HCT116 (cell line): ENCODE measurements at regions not wholly inside any gene's neighbourhood (a gene's known extent, or its start where the extent isn't known, plus 50 kb on each side); places are given as distances from the start of the nearest gene placed in this dataset.

Experiments
- ATAC-seq: fragments of 200-7000 bp; cut with Tn5 transposase; 2 replicates; pipeline ENCODE4 v1.9.1; 2020; ENCODE audit warnings: mild to moderate bottlenecking, moderate library complexity
- BruUV-seq: library from RNA; stranded (reverse); fragments of 400-500 nt; replicated peaks from 2 replicates; lab custom pipeline; 2021; lab: Mats Ljungman, UMichigan
- CTCF ChIA-PET: fragments of 300-600 bp; sonication (Branson Sonifier 250); formaldehyde crosslinking; loops from one replicate; lab custom pipeline; 2021; ENCODE audit warnings: antibody characterized with exemption; lab: Charles Lee
- POLR2A ChIA-PET: fragments of 300-600, 350-600 bp; sonication (Branson Sonifier 250); formaldehyde crosslinking; loops from one replicate; lab custom pipeline; 2021; ENCODE audit warnings: antibody characterized with exemption; lab: Charles Lee
- RAD21 ChIA-PET, 2 experiments: fragments of 300-600 bp; sonication (Branson Sonifier 250); formaldehyde crosslinking; loops; one replicate each; lab custom pipeline; 2023; ENCODE audit warnings: low total read pairs in 2 of 2; ENCODE audit not compliant: uncharacterized antibody in 2 of 2, unreplicated experiment in 2 of 2, low non-redundant PET in 1 of 2; lab: Charles Lee
- DNase-seq: peaks from one replicate; pipeline ENCODE4 v3.0.0-alpha.2; 2010; ENCODE audit warnings: low read depth, low spot score
- H2AFZ ChIP-seq: fragments of 200-600 bp; shearing (Covaris generic), sonication (generic); 2 replicates; pipeline ENCODE4 v1.6.1; 2017; ENCODE audit warnings: low read depth, mixed run types, mixed read lengths, antibody characterized with exemption, low read length; ENCODE audit not compliant: poor library complexity, severe bottlenecking
- H3K27ac ChIP-seq: 2 replicates; pipeline ENCODE4 v1.5.1; 2012; ENCODE audit warnings: low read depth, low read length
- H3K27me3 ChIP-seq: fragments of 200-600 bp; sonication (generic); 2 replicates; pipeline ENCODE4 v1.6.1; 2016; ENCODE audit warnings: mixed run types, low read length, mixed read lengths; ENCODE audit not compliant: insufficient read depth
- H3K36me3 ChIP-seq, 2 experiments: fragments of 200-500 bp in 1 of 2; fragments of 200-600 bp in 1 of 2; sonication (Bioruptor generic) in 1 of 2; sonication (generic) in 1 of 2; 2 replicates each; pipeline versions ENCODE4 v1.5.1 to v1.6.1; 2014 to 2016; ENCODE audit warnings: low read length in 2 of 2, inconsistent platforms in 1 of 2, mixed read lengths in 1 of 2, mixed run types in 1 of 2; ENCODE audit not compliant: insufficient read depth in 2 of 2, control insufficient read depth in 1 of 2
- H3K4me1 ChIP-seq, 2 experiments: fragments of 200-600 bp in 1 of 2; sonication (generic) in 1 of 2; 2 replicates each; pipeline versions ENCODE4 v1.5.1 to v1.6.1; 2012 to 2017; ENCODE audit warnings: low read length in 2 of 2, inconsistent platforms in 1 of 2, mild to moderate bottlenecking in 1 of 2, mixed read lengths in 1 of 2, mixed run types in 1 of 2, moderate library complexity in 1 of 2; ENCODE audit not compliant: insufficient read depth in 2 of 2, control insufficient read depth in 1 of 2
- H3K4me2 ChIP-seq: fragments of 200-600 bp; sonication (generic); 2 replicates; pipeline ENCODE4 v1.6.1; 2017; ENCODE audit warnings: mixed run types, low read length, mixed read lengths
- H3K4me3 ChIP-seq, 2 experiments: fragments of 200-600 bp in 1 of 2; sonication (generic) in 1 of 2; replicated peaks in 1 of 2; 2 replicates each; pipeline ENCODE4 v1.5.1; 2011 to 2016; ENCODE audit warnings: low read length in 2 of 2, control low read depth in 1 of 2, low read depth in 1 of 2, mild to moderate bottlenecking in 1 of 2, mixed read lengths in 1 of 2, mixed run types in 1 of 2
- H3K79me2 ChIP-seq: fragments of 200-600 bp; sonication (generic); 2 replicates; pipeline ENCODE4 v1.6.1; 2017; ENCODE audit warnings: mild to moderate bottlenecking, mixed run types, low read length, moderate library complexity, mixed read lengths; ENCODE audit not compliant: insufficient read depth
- H3K9ac ChIP-seq: fragments of 200-600 bp; sonication (generic); 2 replicates; pipeline ENCODE4 v1.6.1; 2016; ENCODE audit warnings: low read length, mixed read lengths
- H3K9me2 ChIP-seq: fragments of 200-600 bp; sonication (generic), shearing (Covaris generic); 2 replicates; pipeline ENCODE4 v1.6.1; 2017; ENCODE audit warnings: mixed run types, mild to moderate bottlenecking, moderate library complexity; ENCODE audit not compliant: insufficient read depth
- H3K9me3 ChIP-seq, 2 experiments: fragments of 200-500 bp in 1 of 2; fragments of 200-600 bp in 1 of 2; sonication (Bioruptor generic) in 1 of 2; sonication (generic) in 1 of 2; 2 replicates each; pipeline ENCODE4 v1.6.1; 2014 to 2017; ENCODE audit warnings: low read length in 2 of 2, mixed read lengths in 2 of 2, inconsistent platforms in 1 of 2, low read depth in 1 of 2, mild to moderate bottlenecking in 1 of 2, mixed run types in 1 of 2, moderate library complexity in 1 of 2; ENCODE audit not compliant: control insufficient read depth in 1 of 2, insufficient read depth in 1 of 2
- H4K20me1 ChIP-seq: fragments of 200-600 bp; sonication (generic), shearing (Covaris generic); 2 replicates; pipeline ENCODE4 v1.6.1; 2017; ENCODE audit warnings: mixed run types, mild to moderate bottlenecking, moderate library complexity; ENCODE audit not compliant: insufficient read depth
- ATF3 ChIP-seq: IDR thresholded peaks from 2 replicates; pipeline ENCODE4 v1.6.1; 2012
- CEBPB ChIP-seq: IDR thresholded peaks from 2 replicates; pipeline ENCODE4 v1.6.1; 2012; ENCODE audit warnings: low read depth
- CTCF ChIP-seq, 3 experiments: fragments of 200-600 bp in 1 of 3; sonication (generic) in 1 of 3; IDR thresholded peaks in 2 of 3; conservative IDR thresholded peaks in 1 of 3; 2 replicates each; pipeline ENCODE4 v1.5.1; 2012 to 2017; ENCODE audit warnings: low read depth in 2 of 3, low read length in 2 of 3, antibody characterized with exemption in 1 of 3, borderline replicate concordance in 1 of 3, control low read depth in 1 of 3, mild to moderate bottlenecking in 1 of 3, mixed read lengths in 1 of 3, mixed run types in 1 of 3, moderate library complexity in 1 of 3; ENCODE audit not compliant: insufficient read depth in 1 of 3
- EGR1 ChIP-seq: IDR thresholded peaks from 2 replicates; pipeline ENCODE4 v1.6.1; 2012; ENCODE audit warnings: low read depth
- EZH2 ChIP-seq: fragments of 200-600 bp; sonication (generic); IDR thresholded peaks from 2 replicates; pipeline ENCODE4 v1.6.1; 2017; ENCODE audit warnings: antibody characterized with exemption, mixed run types
- EZH2phosphoT487 ChIP-seq: fragments of 200-600 bp; IDR thresholded peaks from 2 replicates; pipeline ENCODE4 v1.6.1; 2018; ENCODE audit warnings: antibody characterized with exemption, borderline replicate concordance
- MAX ChIP-seq: IDR thresholded peaks from 2 replicates; pipeline ENCODE4 v1.6.1; 2012
- SP1 ChIP-seq: IDR thresholded peaks from 2 replicates; pipeline ENCODE4 v1.6.1; 2012; ENCODE audit warnings: low read depth
- YY1 ChIP-seq: IDR thresholded peaks from 2 replicates; pipeline ENCODE4 v1.6.1; 2011; ENCODE audit warnings: low read length, low read depth, moderate library complexity, mild to moderate bottlenecking; ENCODE audit not compliant: insufficient replicate concordance; ENCODE audit errors: extremely low read depth
- ZFX ChIP-seq: fragments of 450-650 bp; IDR thresholded peaks from 2 replicates; pipeline ENCODE4 v1.6.1; 2017
- ZNF274 ChIP-seq: fragments of 200-500 bp; sonication (Bioruptor generic); IDR thresholded peaks from 2 replicates; pipeline ENCODE4 v1.6.1; 2014; ENCODE audit warnings: mild to moderate bottlenecking, low read depth, low read length, inconsistent platforms
- intact Hi-C: fragments of 100-400 bp; cut with micrococcal nuclease; formaldehyde crosslinking; loops from 2 replicates; pipeline ENCODE4 v1.10.0; 2022
- TF ChIP-seq, protein P1 (sequence below): IDR thresholded peaks from 2 replicates; pipeline ENCODE4 v1.6.1; 2011; ENCODE audit warnings: mild to moderate bottlenecking, low read length, moderate library complexity; ENCODE audit not compliant: insufficient replicate concordance; ENCODE audit errors: extremely low read depth

DNA sequence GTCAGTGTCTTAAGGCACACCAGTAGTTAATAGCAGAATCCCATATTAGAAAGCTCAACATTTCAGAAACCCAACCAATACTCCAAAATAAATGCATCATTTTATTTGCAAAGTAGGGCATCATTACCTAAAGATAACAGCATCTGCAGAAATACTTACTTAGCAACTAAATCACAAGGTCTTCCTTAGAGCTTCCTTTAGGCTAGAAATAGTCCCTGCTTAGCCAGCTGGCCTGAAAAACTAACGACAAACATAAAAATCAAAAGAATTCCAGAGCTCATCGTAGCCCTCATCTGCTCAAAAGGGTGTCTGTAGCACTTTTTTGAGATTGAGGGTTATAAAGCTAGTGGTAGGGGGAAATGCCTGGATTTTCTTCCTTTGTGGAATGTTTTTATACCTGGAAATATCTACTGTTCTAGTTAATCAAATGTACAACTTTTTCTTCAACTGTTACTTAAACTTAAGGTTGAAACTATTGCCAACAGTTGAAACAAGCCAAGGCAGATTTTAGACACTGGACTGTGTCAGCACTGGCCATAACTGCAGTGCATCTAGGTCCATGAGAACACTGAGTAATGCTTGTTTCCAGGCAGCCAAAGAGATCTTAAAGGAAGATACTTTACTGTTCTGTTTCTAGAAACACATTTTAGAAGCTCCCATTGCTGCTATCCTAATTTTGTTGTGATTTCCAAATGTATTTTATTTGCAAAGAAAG, 129.4 kb upstream of the RASA1 start:
- no peak overlapping the region for H3K4me3 ChIP-seq
- H3K9me3 ChIP-seq: no peaks in the 10 kb centered on the region
- no peak overlapping the region for H3K4me2 ChIP-seq
- H3K36me3 ChIP-seq: no peaks in the 10 kb centered on the region
- intact Hi-C loops: no loop called here
- no peaks in the 10 kb centered on the region for H3K9me2 ChIP-seq
- no peak overlapping the region for H3K27ac ChIP-seq
- DNase-seq: no peak
- no peak overlapping the region for H3K9ac ChIP-seq
- no TSS peak for BruUV-seq
- H3K79me2 ChIP-seq: no peaks in the 10 kb centered on the region
- no peak for ATAC-seq
- no peaks in the 10 kb centered on the region for H3K27me3 ChIP-seq
- ChIA-PET POLR2A (interaction anchor here (0.9 kb wide), 1 partner anchor 18 kb away, joined by 4 read pairs; no protein-coding TSS in a partner anchor), CTCF (no interaction called here), RAD21 (no interaction called here)
- no peaks in the 10 kb centered on the region for H3K4me1 ChIP-seq
- no peaks in the 10 kb centered on the region for H4K20me1 ChIP-seq
- TF ChIP-seq EZH2 (no peak), ZFX (no peak), EZH2phosphoT487 (no peak), YY1 (no peak), ZNF274 (no peak), ATF3 (no peak), SP1 (no peak), MAX (no peak), EGR1 (no peak), CEBPB (no peak), CTCF (IDR thresholded peaks at IDR 0.05 in 2 of 3, conservative IDR thresholded peaks at IDR 0.05 in 1 of 3; ENCODE audit: borderline replicate concordance in 1 of 3, insufficient read depth in 1 of 3, low read depth in 2 of 3, low read length in 2 of 3) (no peak)
- TF ChIP-seq, protein P1, sequence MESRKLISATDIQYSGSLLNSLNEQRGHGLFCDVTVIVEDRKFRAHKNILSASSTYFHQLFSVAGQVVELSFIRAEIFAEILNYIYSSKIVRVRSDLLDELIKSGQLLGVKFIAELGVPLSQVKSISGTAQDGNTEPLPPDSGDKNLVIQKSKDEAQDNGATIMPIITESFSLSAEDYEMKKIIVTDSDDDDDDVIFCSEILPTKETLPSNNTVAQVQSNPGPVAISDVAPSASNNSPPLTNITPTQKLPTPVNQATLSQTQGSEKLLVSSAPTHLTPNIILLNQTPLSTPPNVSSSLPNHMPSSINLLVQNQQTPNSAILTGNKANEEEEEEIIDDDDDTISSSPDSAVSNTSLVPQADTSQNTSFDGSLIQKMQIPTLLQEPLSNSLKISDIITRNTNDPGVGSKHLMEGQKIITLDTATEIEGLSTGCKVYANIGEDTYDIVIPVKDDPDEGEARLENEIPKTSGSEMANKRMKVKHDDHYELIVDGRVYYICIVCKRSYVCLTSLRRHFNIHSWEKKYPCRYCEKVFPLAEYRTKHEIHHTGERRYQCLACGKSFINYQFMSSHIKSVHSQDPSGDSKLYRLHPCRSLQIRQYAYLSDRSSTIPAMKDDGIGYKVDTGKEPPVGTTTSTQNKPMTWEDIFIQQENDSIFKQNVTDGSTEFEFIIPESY: no peak
- no peak overlapping the region for H2AFZ ChIP-seq
